Fibroblast of upper back skin (primary cell): ENCODE measurements at regions not wholly inside any gene's neighbourhood (a gene's known extent, or its start where the extent isn't known, plus 50 kb on each side); places are given as distances from the start of the nearest gene placed in this dataset.
A peak's percentile ranks its signal among the peaks of the same experiment; 100 is the strongest.

Source experiments
- DNase-seq: peaks from one replicate; pipeline ENCODE4 v3.0.0-alpha.2; 2013

GRCh38 chr9:81480828-81481604 is 208.3 kb downstream of the TLE1 start:
- DNase-seq = no peak

DNA sequence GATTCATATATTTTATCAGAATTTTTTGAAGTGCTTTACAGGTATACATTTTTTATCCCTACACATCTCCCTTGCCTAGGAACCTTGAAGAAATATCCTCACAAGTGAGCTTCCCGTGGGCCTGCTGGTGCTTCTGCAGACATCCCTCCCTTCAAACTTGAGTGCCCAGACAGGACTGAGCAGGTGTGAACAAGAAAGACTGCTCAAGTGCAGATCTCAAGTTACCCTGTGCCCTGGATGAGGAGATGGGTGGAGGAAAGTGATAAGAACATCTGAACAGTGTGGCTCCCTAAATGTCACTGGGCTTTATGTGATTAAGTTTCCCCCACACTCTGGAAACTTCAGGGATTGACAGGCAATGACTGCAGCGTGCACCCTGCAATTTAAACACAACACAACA is 209.8 kb downstream of the TLE1 start:
- DNase-seq = no peak

DNA sequence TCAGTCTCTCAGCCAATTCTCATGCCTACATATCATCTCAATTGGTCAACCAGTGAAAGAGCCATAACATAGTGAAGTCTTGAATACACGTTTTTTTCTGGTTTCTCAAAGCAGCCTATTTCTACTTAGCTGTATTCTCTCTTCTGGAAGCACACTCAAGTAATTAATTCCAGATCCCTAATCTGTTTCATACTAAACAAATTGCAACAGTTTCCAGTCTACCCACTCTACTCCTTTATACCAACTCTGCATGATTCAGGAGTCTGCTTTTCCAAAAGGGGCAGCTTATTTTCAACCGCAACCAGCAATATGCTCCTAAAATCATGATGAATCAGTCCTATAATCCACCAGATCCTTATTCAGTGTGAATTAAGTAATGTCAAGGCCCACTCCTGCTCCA is 211.7 kb downstream of the TLE1 start:
- peak; percentile 92 for DNase-seq

DNA sequence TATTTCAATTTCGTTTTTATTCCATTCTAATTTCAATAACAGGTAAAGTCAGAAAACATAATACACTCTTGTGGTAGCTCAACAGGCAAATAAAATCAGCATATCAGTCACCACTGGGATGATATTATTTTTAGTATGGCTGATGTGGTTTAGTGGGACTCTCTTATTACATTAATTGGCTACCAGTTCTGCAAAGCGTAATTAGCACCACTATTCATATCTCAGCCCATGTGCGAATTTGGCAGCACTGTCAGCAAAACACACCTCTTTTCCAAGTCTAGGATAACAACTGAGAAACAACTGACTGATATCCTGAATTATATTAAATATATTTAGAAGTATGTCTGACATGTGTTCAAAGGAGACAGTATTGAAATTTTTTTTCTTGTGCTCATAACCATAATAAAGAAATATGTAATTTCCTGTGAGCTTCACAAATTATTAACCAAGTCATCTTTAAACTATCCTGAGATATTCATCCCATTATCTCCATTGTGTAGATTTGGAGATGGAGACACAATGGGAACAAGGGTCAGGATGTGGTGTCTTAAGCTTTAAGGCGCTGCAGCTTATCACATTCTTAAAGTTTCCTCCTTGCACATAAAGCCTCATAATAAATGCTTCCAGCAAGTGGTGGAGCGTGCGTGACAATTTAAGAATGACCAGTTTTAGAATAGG is 212.4 kb downstream of the TLE1 start:
- peak; percentile 22 for DNase-seq

GRCh38 chr9:81474792-81475191 is 214.6 kb downstream of the TLE1 start:
- no peak for DNase-seq

DNA sequence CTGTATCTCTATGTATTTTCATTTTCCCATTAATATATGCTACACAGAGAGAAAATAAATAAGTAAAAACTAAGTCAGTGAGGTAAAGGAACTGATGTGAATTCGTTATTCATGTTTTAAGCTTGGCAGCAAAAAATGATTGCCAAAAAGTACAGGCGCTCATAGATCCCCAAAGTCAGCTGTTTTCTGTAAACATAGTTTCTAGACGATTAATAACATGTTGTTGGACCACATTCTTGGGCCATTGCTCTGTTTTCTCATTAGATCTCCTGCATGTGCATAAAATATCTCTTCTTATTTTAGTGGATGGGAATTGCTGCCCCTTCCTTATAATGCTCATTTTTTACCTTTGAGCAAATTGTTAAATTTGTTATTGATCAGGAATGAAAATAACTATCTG is 215.2 kb downstream of the TLE1 start:
- DNase-seq = no peak

GRCh38 chr9:81473708-81474107 is 215.6 kb downstream of the TLE1 start:
- no peak for DNase-seq

GRCh38 chr9:81473206-81473605 is 216.1 kb downstream of the TLE1 start:
- DNase-seq = no peak

DNA sequence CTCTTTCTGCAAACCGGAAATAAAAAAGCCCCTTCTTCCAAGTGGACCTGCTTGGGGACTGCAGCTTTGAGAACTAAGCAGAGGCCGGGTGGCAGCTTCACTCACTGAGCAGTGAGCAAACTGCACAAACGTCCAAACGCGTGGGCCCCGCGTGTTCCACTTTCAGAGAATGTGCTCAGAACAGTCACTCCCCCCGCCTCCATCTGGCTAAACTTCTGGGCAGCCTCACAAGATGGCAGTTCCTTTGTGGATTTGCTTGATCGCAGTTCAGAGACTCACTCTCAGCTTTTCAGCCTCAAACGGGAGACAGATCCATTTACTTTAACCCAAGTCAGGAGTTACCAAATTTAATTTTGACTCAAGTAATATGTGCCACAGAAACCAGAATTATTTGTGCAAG is 216.6 kb downstream of the TLE1 start:
- no peak for DNase-seq

DNA sequence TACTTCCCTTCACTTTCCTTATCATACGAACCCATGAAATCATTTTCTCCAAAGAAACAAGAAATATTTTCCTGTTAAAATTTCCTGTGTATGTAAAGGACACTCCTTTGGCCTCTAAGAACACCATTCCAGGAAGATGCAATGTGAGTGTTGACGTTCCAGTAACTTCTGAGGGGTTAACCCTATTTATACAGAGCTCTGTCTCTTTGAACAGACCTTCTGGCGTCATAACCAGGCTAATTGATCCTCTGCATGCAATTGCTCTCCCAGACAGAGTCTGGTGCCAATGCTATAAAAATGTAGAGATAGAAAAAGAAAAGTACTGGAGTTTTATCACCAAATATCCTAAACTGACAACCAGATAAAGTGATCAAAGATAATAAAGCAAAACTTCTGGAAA is 218.5 kb downstream of the TLE1 start:
- DNase-seq = no peak

GRCh38 chr9:81468084-81468595 is 221.2 kb downstream of the TLE1 start:
- DNase-seq = no peak

DNA sequence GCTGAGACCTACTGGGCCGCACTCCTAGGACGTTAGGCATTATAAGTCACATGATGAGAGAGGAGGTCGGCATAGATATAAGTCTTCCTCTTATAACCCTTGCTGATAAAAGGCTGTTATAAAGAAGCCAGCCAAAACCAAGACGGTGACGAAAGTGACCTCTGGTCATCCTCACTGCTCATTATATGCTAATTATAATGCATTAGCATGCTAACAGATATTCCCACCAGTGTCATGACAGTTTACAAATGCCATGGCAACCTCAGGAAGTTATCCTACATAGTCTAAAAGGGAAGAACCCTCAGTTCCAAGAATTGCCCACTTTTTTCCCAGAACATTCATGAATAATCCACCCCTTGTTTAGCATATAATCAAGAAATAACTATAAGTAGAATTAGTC is 222.4 kb downstream of the TLE1 start:
- no peak for DNase-seq

DNA sequence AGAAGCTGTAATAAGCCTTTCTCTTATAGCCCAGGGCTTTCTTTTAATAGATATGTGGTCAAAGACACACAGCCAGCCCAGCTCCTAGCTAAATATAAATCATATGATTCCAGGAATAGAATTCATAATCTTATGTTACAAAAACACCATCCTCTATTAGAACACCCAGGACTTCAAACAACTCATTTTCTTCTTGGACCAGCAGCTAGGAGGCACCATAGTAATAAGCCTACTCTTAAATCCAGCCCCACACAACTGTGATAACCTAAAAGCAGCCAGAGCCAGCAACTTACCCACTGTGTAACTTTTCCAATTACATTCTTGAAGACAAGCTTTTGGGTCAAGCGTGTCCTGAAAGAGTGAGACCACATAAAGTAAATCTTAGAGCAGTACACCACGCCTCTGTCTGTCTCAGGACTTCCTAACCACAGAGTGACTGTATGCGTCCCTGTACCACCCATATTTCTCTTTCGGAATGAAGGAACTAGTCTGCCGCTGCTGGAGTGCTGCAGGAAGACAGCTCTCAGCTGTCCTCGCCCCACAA is 223.8 kb downstream of the TLE1 start:
- peak; percentile 16 for DNase-seq

GRCh38 chr9:81462801-81463200 is 226.5 kb downstream of the TLE1 start:
- peak; percentile 71 for DNase-seq

- peak; percentile 71 for DNase-seq
Observed at GRCh38 chr9:81461196-81461595, 228.2 kb downstream of the TLE1 start.

DNA sequence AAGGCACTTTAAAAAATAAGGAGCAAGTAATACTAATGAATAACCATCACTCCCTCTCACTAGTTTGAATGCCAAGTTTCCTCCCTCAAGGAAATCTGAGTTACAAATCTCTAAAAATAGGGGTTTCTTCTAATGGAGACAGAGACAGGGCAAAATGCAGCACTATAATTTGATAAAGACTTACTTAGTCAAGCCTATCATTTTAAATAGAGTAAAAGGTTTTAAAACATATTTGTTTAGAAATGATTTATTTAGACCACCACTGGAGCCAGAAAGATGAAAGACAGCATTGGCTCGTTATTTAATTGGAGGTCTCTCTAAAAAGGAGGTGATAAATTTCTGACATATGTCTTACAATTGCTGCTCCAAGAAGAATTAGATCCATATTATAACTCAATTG is 228.7 kb downstream of the TLE1 start:
- DNase-seq = no peak

DNA sequence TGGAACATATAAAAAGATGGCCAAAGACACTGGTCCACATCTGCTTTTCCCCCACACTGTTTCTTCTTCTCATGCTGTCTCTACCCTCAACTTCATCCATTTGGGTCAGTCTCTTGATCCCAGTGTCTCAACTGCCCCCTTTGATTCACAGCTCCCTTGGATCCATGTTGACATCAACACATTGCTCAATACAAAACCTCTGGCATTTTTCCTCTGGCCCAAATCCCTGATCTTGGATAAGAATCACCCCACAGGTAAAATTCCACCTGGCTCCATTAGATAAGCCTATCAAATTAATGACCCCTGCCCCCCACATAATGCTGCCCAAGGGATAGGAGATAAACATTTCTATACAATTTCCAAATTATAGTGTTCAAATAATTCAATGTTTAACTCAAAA is 229.8 kb downstream of the TLE1 start:
- no peak for DNase-seq

DNA sequence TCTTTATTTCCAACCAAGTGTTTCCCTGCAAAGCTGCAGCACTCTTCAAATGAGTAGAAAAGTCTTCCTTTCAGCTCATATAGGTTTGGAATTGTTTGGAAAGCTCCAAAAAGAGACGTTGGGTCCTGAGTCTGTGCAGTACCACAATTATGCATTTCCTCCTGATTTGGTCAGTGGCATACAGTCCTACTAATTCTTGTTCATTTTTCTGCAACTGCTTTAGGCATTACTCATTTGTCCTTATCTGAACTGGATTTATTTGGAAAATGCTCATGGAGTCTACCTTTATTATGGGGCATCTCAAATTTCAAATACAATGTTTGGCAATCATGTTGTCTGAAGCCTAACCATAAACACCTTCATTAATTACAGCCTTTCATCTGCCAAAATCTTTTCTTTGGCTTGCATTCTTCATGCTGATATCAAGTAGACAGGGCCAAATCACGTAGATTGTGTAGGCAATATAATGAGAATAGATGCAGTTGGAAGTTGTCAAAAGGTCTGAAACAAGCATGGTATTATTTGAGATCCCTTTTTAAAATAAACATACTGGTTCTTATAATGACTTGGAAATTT is 232.8 kb downstream of the TLE1 start:
- DNase-seq = peak; percentile 74

GRCh38 chr9:81455462-81456219 is 233.7 kb downstream of the TLE1 start:
- DNase-seq = no peak

DNA sequence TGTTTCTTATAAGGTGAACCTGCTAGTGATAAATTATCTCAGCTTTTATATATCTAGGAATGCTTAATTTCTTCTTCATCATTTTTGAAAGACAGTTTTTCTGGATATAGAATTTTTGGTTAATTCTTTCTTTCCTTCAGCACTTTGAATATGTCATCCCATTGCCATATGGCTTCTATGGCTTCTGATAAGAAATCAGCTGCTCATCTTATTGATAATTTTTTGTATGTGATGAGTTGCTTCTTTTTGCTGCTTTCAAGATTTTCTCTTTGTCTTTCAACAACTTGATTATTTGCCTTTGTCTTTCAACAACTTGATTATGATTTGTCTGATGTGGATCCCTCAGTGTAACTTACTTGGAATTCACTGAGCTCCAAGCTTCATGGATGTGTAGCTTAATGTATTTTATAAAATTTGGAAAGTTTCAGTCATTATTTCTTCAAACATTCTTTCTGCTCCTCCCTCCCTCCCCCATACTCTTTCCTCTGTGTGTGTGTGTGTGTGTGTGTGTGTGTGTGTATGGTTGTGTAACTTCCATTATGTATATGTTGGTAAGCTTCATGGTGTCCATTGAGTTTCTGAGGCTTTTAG is 243.9 kb downstream of the TLE1 start:
- no peak for DNase-seq

DNA sequence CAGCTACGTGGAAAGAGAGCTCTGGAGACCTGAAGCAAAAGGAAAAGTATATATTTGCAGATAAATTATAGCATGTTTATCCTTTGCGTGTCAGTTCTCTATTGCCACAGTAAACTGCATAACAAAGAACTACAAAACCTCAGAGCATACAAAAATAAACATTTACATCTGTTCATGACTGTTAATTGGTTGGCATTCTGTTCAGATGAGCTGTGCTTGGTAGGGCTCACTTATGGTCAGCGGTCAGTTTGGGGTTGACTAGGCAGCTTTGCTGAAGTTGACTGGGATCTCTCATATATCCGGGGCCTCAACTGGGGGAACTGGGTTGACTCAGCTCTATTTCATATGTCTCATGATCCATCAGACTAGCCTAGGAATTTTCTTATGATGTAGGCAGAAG is 257.7 kb downstream of the TLE1 start:
- peak; percentile 83 for DNase-seq

- peak; percentile 93 for DNase-seq
Observed at GRCh38 chr9:81430727-81431126, 258.6 kb downstream of the TLE1 start.

GRCh38 chr9:81427870-81428269 is 261.5 kb downstream of the TLE1 start:
- DNase-seq = no peak
